GM23338 (cell line): ENCODE measurements at regions not wholly inside any gene's neighbourhood (a gene's known extent, or its start where the extent isn't known, plus 50 kb on each side); places are given as distances from the start of the nearest gene placed in this dataset.

ENCODE experiments used
- ATAC-seq: fragments of 200-7000 bp; cut with Tn5 transposase; 3 replicates; pipeline ENCODE4 v1.9.1; 2020
- DNase-seq: peaks from one replicate; pipeline ENCODE4 v3.0.0-alpha.2; 2015; ENCODE audit warnings: low spot score
- H2AFZ ChIP-seq: fragments of 200-600 bp; sonication (generic); 2 replicates; pipeline ENCODE4 v1.8.0; 2016; ENCODE audit warnings: antibody characterized with exemption, mild to moderate bottlenecking, moderate library complexity
- H3F3A ChIP-seq: fragments of 200-600 bp; sonication (generic); replicated peaks from 2 replicates; pipeline ENCODE4 v1.8.0; 2017; ENCODE audit warnings: antibody characterized with exemption, mixed run types, low read depth
- H3K27ac ChIP-seq: fragments of 200-600 bp; sonication (generic); 2 replicates; pipeline ENCODE4 v1.6.1; 2016; ENCODE audit warnings: low read depth
- H3K27me3 ChIP-seq: fragments of 200-600 bp; sonication (generic); 2 replicates; pipeline ENCODE4 v1.8.0; 2016; ENCODE audit warnings: mild to moderate bottlenecking, mixed run types, moderate library complexity; ENCODE audit not compliant: insufficient read depth
- H3K36me3 ChIP-seq: fragments of 200-600 bp; sonication (generic); 2 replicates; pipeline ENCODE4 v1.8.0; 2016; ENCODE audit warnings: mild to moderate bottlenecking; ENCODE audit not compliant: insufficient read depth
- H3K4me1 ChIP-seq: fragments of 200-600 bp; sonication (generic); 2 replicates; pipeline ENCODE4 v1.8.0; 2016; ENCODE audit warnings: mild to moderate bottlenecking, moderate library complexity; ENCODE audit not compliant: insufficient read depth
- H3K4me2 ChIP-seq: fragments of 200-600 bp; sonication (generic); 2 replicates; pipeline ENCODE4 v1.7.1; 2017; ENCODE audit warnings: mixed run types
- H3K4me3 ChIP-seq: fragments of 200-600 bp; sonication (generic); 2 replicates; pipeline ENCODE4 v1.6.1; 2016; ENCODE audit warnings: mixed run types
- H3K79me2 ChIP-seq: fragments of 200-600 bp; sonication (generic); replicated peaks from 2 replicates; pipeline ENCODE4 v1.8.0; 2017; ENCODE audit warnings: mild to moderate bottlenecking; ENCODE audit not compliant: insufficient read depth
- H3K9me2 ChIP-seq: fragments of 200-600 bp; sonication (generic); 2 replicates; pipeline ENCODE4 v1.8.0; 2017; ENCODE audit not compliant: insufficient read depth
- H4K20me1 ChIP-seq: fragments of 200-600 bp; sonication (generic); replicated peaks from 2 replicates; pipeline ENCODE4 v1.8.0; 2017; ENCODE audit warnings: mild to moderate bottlenecking; ENCODE audit not compliant: insufficient read depth
- H3K27ac Mint-ChIP-seq: 2 replicates; pipeline ENCODE4 v1.8.0; 2020; ENCODE audit warnings: inconsistent platforms, mild to moderate bottlenecking, moderate library complexity, mixed read lengths
- H3K27me3 Mint-ChIP-seq: 3 replicates; pipeline ENCODE4 v1.8.0; 2022; ENCODE audit warnings: low read depth, mild to moderate bottlenecking, moderate library complexity, mixed read lengths, inconsistent platforms; ENCODE audit not compliant: insufficient read depth, poor library complexity
- H3K36me3 Mint-ChIP-seq: 3 replicates; pipeline ENCODE4 v1.8.0; 2021; ENCODE audit warnings: low read depth, mild to moderate bottlenecking, inconsistent platforms, moderate library complexity, mixed read lengths
- H3K4me1 Mint-ChIP-seq: 3 replicates; pipeline ENCODE4 v1.8.0; 2020; ENCODE audit warnings: mild to moderate bottlenecking, inconsistent platforms, mixed read lengths
- H3K4me3 Mint-ChIP-seq: 3 replicates; pipeline ENCODE4 v1.8.0; 2021; ENCODE audit warnings: moderate library complexity, mild to moderate bottlenecking, inconsistent platforms, mixed read lengths
- H3K9me3 Mint-ChIP-seq: 3 replicates; pipeline ENCODE4 v1.8.0; 2020; ENCODE audit warnings: moderate library complexity, mild to moderate bottlenecking, inconsistent platforms, mixed read lengths
- CREB1 ChIP-seq: fragments of 250-450 bp; sonication (Bioruptor Pico); IDR thresholded peaks from 2 replicates; pipeline ENCODE4 v1.5.0; 2020; ENCODE audit warnings: low read depth, mild to moderate bottlenecking, moderate library complexity
- CTCF ChIP-seq, 2 experiments: fragments of 200-600 bp in 1 of 2; sonication (generic) in 1 of 2; conservative IDR thresholded peaks; 2 replicates each; pipeline versions ENCODE4 v1.5.1 to v1.6.1; 2016 to 2017; ENCODE audit warnings: antibody characterized with exemption in 2 of 2, low read depth in 2 of 2, mild to moderate bottlenecking in 2 of 2, moderate library complexity in 1 of 2
- EZH2 ChIP-seq: fragments of 200-600 bp; sonication (generic); IDR thresholded peaks from one replicate; pipeline ENCODE4 v1.8.0; 2017; ENCODE audit warnings: antibody characterized with exemption, mild to moderate bottlenecking, low read depth; ENCODE audit not compliant: unreplicated experiment
- EZH2phosphoT487 ChIP-seq: fragments of 200-600 bp; sonication (generic); IDR thresholded peaks from one replicate; pipeline ENCODE4 v1.8.1; 2018; ENCODE audit warnings: antibody characterized with exemption; ENCODE audit not compliant: unreplicated experiment
- JUNB ChIP-seq: IDR thresholded peaks from one replicate; pipeline ENCODE4 v1.6.1; 2016; ENCODE audit warnings: antibody characterized with exemption; ENCODE audit not compliant: unreplicated experiment
- NANOG ChIP-seq: IDR thresholded peaks from 2 replicates; pipeline ENCODE4 v1.6.1; 2016; ENCODE audit warnings: antibody characterized with exemption, borderline replicate concordance
- POLR2AphosphoS5 ChIP-seq: IDR thresholded peaks from 2 replicates; pipeline ENCODE4 v1.6.1; 2016; ENCODE audit warnings: antibody characterized with exemption, low read depth
- STAT1 ChIP-seq: IDR thresholded peaks from one replicate; pipeline ENCODE4 v1.6.1; 2016; ENCODE audit warnings: antibody characterized with exemption; ENCODE audit not compliant: unreplicated experiment
- ZNF331 ChIP-seq: fragments of 250-450 bp; sonication (Bioruptor Pico); IDR thresholded peaks from 2 replicates; pipeline ENCODE4 v1.5.0; 2020; ENCODE audit warnings: low read depth, mild to moderate bottlenecking, moderate library complexity
- TF ChIP-seq, protein P1 (sequence below): IDR thresholded peaks from 2 replicates; pipeline ENCODE4 v1.6.1; 2016; ENCODE audit warnings: antibody characterized with exemption
- TF ChIP-seq, protein P2 (sequence below): IDR thresholded peaks from one replicate; pipeline ENCODE4 v1.6.1; 2018; ENCODE audit warnings: antibody characterized with exemption; ENCODE audit not compliant: unreplicated experiment

DNA sequence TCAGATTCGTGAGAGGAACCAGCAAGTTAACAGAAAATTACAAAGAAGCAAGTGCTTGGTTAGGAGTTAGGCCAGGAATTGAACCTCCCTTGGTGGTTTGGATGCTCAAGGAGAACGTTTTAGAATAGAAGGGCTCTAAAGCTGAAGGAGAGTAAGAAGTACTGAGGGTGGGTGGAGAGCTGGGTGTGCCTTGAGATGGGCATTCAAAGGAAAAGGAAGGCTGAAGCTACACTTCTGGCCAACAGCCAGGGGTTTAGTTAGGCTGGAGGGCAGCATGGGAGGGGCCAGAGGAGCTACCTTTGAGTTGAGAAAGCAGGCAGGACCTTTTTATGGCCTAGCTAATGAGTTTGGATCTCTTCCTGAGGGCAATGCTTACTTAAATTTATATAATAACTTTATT is 421.2 kb downstream of the CCDC91 start:
- H3K4me3 Mint-ChIP-seq, result no peak overlapping the region
- H4K20me1 ChIP-seq, result no peaks in the 10 kb centered on the region
- DNase-seq, result no peak
- no peaks in the 10 kb centered on the region for H3K79me2 ChIP-seq
- no peaks in the 10 kb centered on the region; the same call in 1 of the 2 replicates for H3K36me3 ChIP-seq
- ATAC-seq, result no peak
- no peaks in the 10 kb centered on the region for H3F3A ChIP-seq
- peaks cover 22% of the 10 kb centered on the region for H3K9me3 Mint-ChIP-seq
- TF ChIP-seq NANOG (no peak), CREB1 (no peak)
- H3K27ac Mint-ChIP-seq, result peak overlapping the region; percentile 7; the same call in 1 of the 2 replicates
- H3K4me2 ChIP-seq, result no peak overlapping the region
- H3K27me3 ChIP-seq, result no peaks in the 10 kb centered on the region
- no peaks in the 10 kb centered on the region for H3K27me3 Mint-ChIP-seq
- H3K4me1 ChIP-seq, result peaks cover 16% of the 10 kb centered on the region
- H3K4me3 ChIP-seq, result no peak overlapping the region
- no peaks in the 10 kb centered on the region for H3K9me2 ChIP-seq
- peaks cover 22% of the 10 kb centered on the region for H3K36me3 Mint-ChIP-seq
- H3K27ac ChIP-seq, result no peak overlapping the region
- peak overlapping the region; percentile 60; the same call in 1 of the 2 replicates for H2AFZ ChIP-seq
- peaks cover 21% of the 10 kb centered on the region for H3K4me1 Mint-ChIP-seq

- Histone ChIP-seq H3K4me2 (no peak overlapping the region), H3K4me3 (no peak overlapping the region), H3K9me2 (no peaks in the 10 kb centered on the region), H3K27ac (no peak overlapping the region), H2AFZ (no peak overlapping the region), H3K36me3 (no peaks in the 10 kb centered on the region), H3K79me2 (no peaks in the 10 kb centered on the region), H3K27me3 (no peaks in the 10 kb centered on the region), H3K4me1 (no peaks in the 10 kb centered on the region), H3F3A (no peaks in the 10 kb centered on the region), H4K20me1 (no peaks in the 10 kb centered on the region)
- Mint-ChIP-seq H3K36me3 (no peaks in the 10 kb centered on the region), H3K4me1 (no peaks in the 10 kb centered on the region), H3K4me3 (no peak overlapping the region), H3K9me3 (no peaks in the 10 kb centered on the region), H3K27me3 (no peaks in the 10 kb centered on the region), H3K27ac (no peak overlapping the region)
- no peak for DNase-seq
- ATAC-seq, result no peak
- TF ChIP-seq JUNB, result no peak
- TF ChIP-seq, protein P1, sequence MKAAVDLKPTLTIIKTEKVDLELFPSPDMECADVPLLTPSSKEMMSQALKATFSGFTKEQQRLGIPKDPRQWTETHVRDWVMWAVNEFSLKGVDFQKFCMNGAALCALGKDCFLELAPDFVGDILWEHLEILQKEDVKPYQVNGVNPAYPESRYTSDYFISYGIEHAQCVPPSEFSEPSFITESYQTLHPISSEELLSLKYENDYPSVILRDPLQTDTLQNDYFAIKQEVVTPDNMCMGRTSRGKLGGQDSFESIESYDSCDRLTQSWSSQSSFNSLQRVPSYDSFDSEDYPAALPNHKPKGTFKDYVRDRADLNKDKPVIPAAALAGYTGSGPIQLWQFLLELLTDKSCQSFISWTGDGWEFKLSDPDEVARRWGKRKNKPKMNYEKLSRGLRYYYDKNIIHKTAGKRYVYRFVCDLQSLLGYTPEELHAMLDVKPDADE, result no peak
- TF ChIP-seq POLR2AphosphoS5, result no peak
- no peak for TF ChIP-seq CTCF (conservative IDR thresholded peaks at IDR 0.05; ENCODE audit: low read depth in 2 of 2)
- TF ChIP-seq CREB1, result no peak
- TF ChIP-seq EZH2phosphoT487, result no peak
- no peak for TF ChIP-seq NANOG
- TF ChIP-seq, protein P2, sequence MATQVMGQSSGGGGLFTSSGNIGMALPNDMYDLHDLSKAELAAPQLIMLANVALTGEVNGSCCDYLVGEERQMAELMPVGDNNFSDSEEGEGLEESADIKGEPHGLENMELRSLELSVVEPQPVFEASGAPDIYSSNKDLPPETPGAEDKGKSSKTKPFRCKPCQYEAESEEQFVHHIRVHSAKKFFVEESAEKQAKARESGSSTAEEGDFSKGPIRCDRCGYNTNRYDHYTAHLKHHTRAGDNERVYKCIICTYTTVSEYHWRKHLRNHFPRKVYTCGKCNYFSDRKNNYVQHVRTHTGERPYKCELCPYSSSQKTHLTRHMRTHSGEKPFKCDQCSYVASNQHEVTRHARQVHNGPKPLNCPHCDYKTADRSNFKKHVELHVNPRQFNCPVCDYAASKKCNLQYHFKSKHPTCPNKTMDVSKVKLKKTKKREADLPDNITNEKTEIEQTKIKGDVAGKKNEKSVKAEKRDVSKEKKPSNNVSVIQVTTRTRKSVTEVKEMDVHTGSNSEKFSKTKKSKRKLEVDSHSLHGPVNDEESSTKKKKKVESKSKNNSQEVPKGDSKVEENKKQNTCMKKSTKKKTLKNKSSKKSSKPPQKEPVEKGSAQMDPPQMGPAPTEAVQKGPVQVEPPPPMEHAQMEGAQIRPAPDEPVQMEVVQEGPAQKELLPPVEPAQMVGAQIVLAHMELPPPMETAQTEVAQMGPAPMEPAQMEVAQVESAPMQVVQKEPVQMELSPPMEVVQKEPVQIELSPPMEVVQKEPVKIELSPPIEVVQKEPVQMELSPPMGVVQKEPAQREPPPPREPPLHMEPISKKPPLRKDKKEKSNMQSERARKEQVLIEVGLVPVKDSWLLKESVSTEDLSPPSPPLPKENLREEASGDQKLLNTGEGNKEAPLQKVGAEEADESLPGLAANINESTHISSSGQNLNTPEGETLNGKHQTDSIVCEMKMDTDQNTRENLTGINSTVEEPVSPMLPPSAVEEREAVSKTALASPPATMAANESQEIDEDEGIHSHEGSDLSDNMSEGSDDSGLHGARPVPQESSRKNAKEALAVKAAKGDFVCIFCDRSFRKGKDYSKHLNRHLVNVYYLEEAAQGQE, result no peak
- TF ChIP-seq ZNF331 (CRISPR knock-in tag), result no peak
- no peak for TF ChIP-seq STAT1
- TF ChIP-seq EZH2, result no peak
Observed at GRCh38 chr12:28618171-28618570, 427.9 kb downstream of the CCDC91 start.
